K562 (cell line): ENCODE measurements at regions not wholly inside any gene's neighbourhood (a gene's known extent, or its start where the extent isn't known, plus 50 kb on each side); places are given as distances from the start of the nearest gene placed in this dataset.

Experiments used
- ATAC-seq: fragments of 200-7000 bp; cut with Tn5 transposase; 3 replicates; pipeline ENCODE4 v1.9.1; 2020; ENCODE audit warnings: moderate library complexity
- BruUV-seq: library from RNA; stranded (reverse); fragments of 400-500 nt; replicated peaks from 2 replicates; lab custom pipeline; 2021; lab: Mats Ljungman, UMichigan
- CTCF ChIA-PET: fragments of 300-600 bp; formaldehyde crosslinking; extraction: SDS; loops from one replicate; lab custom pipeline; 2021; ENCODE audit warnings: low intra/inter-chr PET ratio; lab: Yijun Ruan, JAX
- POLR2A ChIA-PET: fragments of 300-600, 350-650 bp; sonication (Branson Sonifier 250); formaldehyde crosslinking; extraction: SDS; loops from one replicate; lab custom pipeline; 2021; ENCODE audit warnings: antibody characterized with exemption, inconsistent platforms; lab: Yijun Ruan, JAX
- DNase-seq, 4 experiments: peaks; one replicate each; pipeline versions ENCODE4 v3.0.0 to v3.0.0-alpha.2; 2011 to 2018; ENCODE audit warnings: low spot score in 3 of 4, mixed read lengths in 3 of 4; ENCODE audit errors: extremely low read depth in 1 of 4
- FAIRE-seq: peaks from 2 replicates; lab custom pipeline; 2011; peaks lifted over from hg19 to GRCh38; lab: Jason Lieb, UNC
- H2AFZ ChIP-seq: 2 replicates; pipeline ENCODE4 v1.6.0; 2011; ENCODE audit warnings: low read depth, low read length, control low read depth, inconsistent platforms
- H3K27ac ChIP-seq: fragments of 200-600 bp; 3 replicates; pipeline ENCODE4 v1.8.0; 2011; ENCODE audit warnings: low read depth, mild to moderate bottlenecking, control low read depth, inconsistent platforms, low read length, moderate library complexity, mixed read lengths; ENCODE audit errors: extremely low read depth
- H3K27me3 ChIP-seq, 2 experiments: fragments of 300-600 bp in 1 of 2; 2 replicates in 1 of 2; 3 replicates in 1 of 2; pipeline versions ENCODE4 v1.6.0 to v1.8.0; 2011; ENCODE audit warnings: inconsistent platforms in 2 of 2, low read length in 2 of 2, mild to moderate bottlenecking in 1 of 2, mixed read lengths in 1 of 2, moderate library complexity in 1 of 2; ENCODE audit not compliant: control insufficient read depth in 2 of 2, insufficient read depth in 2 of 2
- H3K36me3 ChIP-seq: fragments of 300-600 bp; 3 replicates; pipeline ENCODE4 v1.8.0; 2011; ENCODE audit warnings: mild to moderate bottlenecking, low read length, inconsistent platforms; ENCODE audit not compliant: control insufficient read depth, insufficient read depth
- H3K4me1 ChIP-seq, 2 experiments: fragments of 200-600 bp in 1 of 2; replicated peaks in 1 of 2; 2 replicates in 1 of 2; 3 replicates in 1 of 2; pipeline versions ENCODE4 v1.5.1 to v1.8.0; 2011; ENCODE audit warnings: inconsistent platforms in 2 of 2, low read length in 2 of 2, mild to moderate bottlenecking in 1 of 2, mixed read lengths in 1 of 2, moderate library complexity in 1 of 2; ENCODE audit not compliant: control insufficient read depth in 2 of 2, insufficient read depth in 2 of 2
- H3K4me2 ChIP-seq: 2 replicates; pipeline ENCODE4 v1.6.1; 2011; ENCODE audit warnings: low read length, control low read depth, inconsistent platforms, mixed read lengths; ENCODE audit not compliant: insufficient read depth
- H3K4me3 ChIP-seq: fragments of 200-600 bp; sonication (generic), shearing (Covaris generic); 2 replicates; pipeline ENCODE4 v1.5.1; 2016; ENCODE audit warnings: control low read depth, inconsistent platforms
- H3K79me2 ChIP-seq: fragments of 200-600 bp; 3 replicates; pipeline ENCODE4 v1.8.0; 2011; ENCODE audit warnings: low read length, inconsistent platforms; ENCODE audit not compliant: control insufficient read depth, insufficient read depth
- H3K9ac ChIP-seq, 2 experiments: 2 replicates each; pipeline versions ENCODE4 v1.6.0 to v1.6.1; 2011; ENCODE audit warnings: low read depth in 2 of 2, low read length in 2 of 2, control low read depth in 1 of 2, inconsistent platforms in 1 of 2, mild to moderate bottlenecking in 1 of 2, mixed read lengths in 1 of 2; ENCODE audit not compliant: insufficient read depth in 1 of 2
- H3K9me1 ChIP-seq: one replicate; pipeline ENCODE4 v1.6.0; 2011; ENCODE audit warnings: inconsistent platforms, mild to moderate bottlenecking, low read length, moderate library complexity; ENCODE audit not compliant: control insufficient read depth, insufficient read depth
- H3K9me3 ChIP-seq: replicated peaks from 2 replicates; pipeline ENCODE4 v1.5.1; 2011; ENCODE audit warnings: low read depth, low read length, inconsistent platforms; ENCODE audit not compliant: control insufficient read depth, insufficient read depth
- H4K20me1 ChIP-seq: replicated peaks from 2 replicates; pipeline ENCODE4 v1.6.1; 2011; ENCODE audit warnings: low read length, inconsistent platforms, mixed read lengths; ENCODE audit not compliant: control insufficient read depth, insufficient read depth
- DMBX1 ChIP-seq: fragments of 250-450 bp; sonication (Bioruptor Pico); IDR thresholded peaks from 2 replicates; pipeline ENCODE4 v1.8.0; 2022; ENCODE audit warnings: inconsistent platforms, mild to moderate bottlenecking, moderate library complexity, borderline replicate concordance
- FOXA3 ChIP-seq, 2 experiments: fragments of 450-650 bp in 1 of 2; sonication (generic) in 1 of 2; formaldehyde crosslinking; IDR thresholded peaks in 1 of 2; conservative IDR thresholded peaks in 1 of 2; 2 replicates each; pipeline versions ENCODE4 v1.4.0 to v1.8.0; 2020 to 2022; ENCODE audit warnings: mild to moderate bottlenecking in 2 of 2, missing genetic modification reagents in 1 of 2
- HDAC2 ChIP-seq: fragments of 450-650 bp; IDR thresholded peaks from 2 replicates; pipeline ENCODE4 v1.6.1; 2016; ENCODE audit warnings: mild to moderate bottlenecking
- HNRNPLL ChIP-seq: fragments of 200-400 bp; formaldehyde crosslinking; IDR thresholded peaks from 2 replicates; pipeline ENCODE4 v1.6.1; 2017; ENCODE audit warnings: low read length, low read depth, mild to moderate bottlenecking; ENCODE audit not compliant: poor library complexity, severe bottlenecking
- KHSRP ChIP-seq: fragments of 450-650 bp; IDR thresholded peaks from 2 replicates; pipeline ENCODE4 v1.6.1; 2017
- MECOM ChIP-seq: fragments of 250-450 bp; sonication (Bioruptor Pico); IDR thresholded peaks from 2 replicates; pipeline ENCODE4 v1.8.0; 2022; ENCODE audit warnings: inconsistent platforms
- NBN ChIP-seq: fragments of 450-650 bp; IDR thresholded peaks from 2 replicates; pipeline ENCODE4 v1.6.1; 2016; ENCODE audit warnings: low read depth, mild to moderate bottlenecking
- NFIC ChIP-seq: fragments of 450-650 bp; IDR thresholded peaks from 2 replicates; pipeline ENCODE4 v1.6.1; 2017; ENCODE audit warnings: mild to moderate bottlenecking, inconsistent platforms
- OTX1 ChIP-seq: fragments of 450-650 bp; formaldehyde crosslinking; IDR thresholded peaks from 2 replicates; pipeline ENCODE4 v1.4.0; 2022; ENCODE audit warnings: mild to moderate bottlenecking
- SAFB ChIP-seq: fragments of 200-400 bp; formaldehyde crosslinking; IDR thresholded peaks from 2 replicates; pipeline ENCODE4 v1.6.1; 2017; ENCODE audit warnings: low read depth, low read length, borderline replicate concordance
- SREBF1 ChIP-seq: fragments of 150-350 bp; IDR thresholded peaks from 2 replicates; pipeline ENCODE4 v1.6.1; 2014; ENCODE audit warnings: antibody characterized with exemption, low read depth, low read length, borderline replicate concordance
- ZBTB7A ChIP-seq: IDR thresholded peaks from 2 replicates; pipeline ENCODE4 v1.6.1; 2011; ENCODE audit warnings: low read depth, mild to moderate bottlenecking, low read length, moderate library complexity, borderline replicate concordance; ENCODE audit not compliant: control insufficient read depth
- ZNF184 ChIP-seq: sonication (generic); formaldehyde crosslinking; IDR thresholded peaks from 2 replicates; pipeline ENCODE4 v1.5.0; 2020; ENCODE audit warnings: missing genetic modification reagents
- ZNF24 ChIP-seq: fragments of 450-650 bp; IDR thresholded peaks from 2 replicates; pipeline ENCODE4 v1.6.1; 2016
- ZNF445 ChIP-seq: fragments of 250-450 bp; sonication (Bioruptor Pico); IDR thresholded peaks from 2 replicates; pipeline ENCODE4 v1.4.0; 2020; ENCODE audit warnings: low read depth, mild to moderate bottlenecking, moderate library complexity
- WGBS: fragments of 100-300 bp; shearing (Covaris generic); methylation state at CpG from one replicate; pipeline ENCODE4 v1.1.6; 2016; ENCODE audit warnings: low coverage, mixed read lengths; ENCODE audit not compliant: insufficient coverage; ENCODE audit errors: missing lambda C conversion rate; 5-methylcytosine and 5-hydroxymethylcytosine counted together
- in situ Hi-C: fragments of 300-500 bp; cut with MboI; formaldehyde crosslinking; loops from 4 replicates; pipeline ENCODE4 v1.15.0; 2018; ENCODE audit warnings: inconsistent platforms, mixed read lengths
- intact Hi-C: fragments of 100-400 bp; cut with micrococcal nuclease; formaldehyde crosslinking; loops from 2 replicates; pipeline ENCODE4 v1.14.2; 2022
- TF ChIP-seq, protein P1 (sequence below): fragments of 200-800 bp; sonication (Bioruptor generic); IDR thresholded peaks from 2 replicates; pipeline ENCODE4 v1.6.1; 2017; ENCODE audit warnings: missing genetic modification characterization, missing compliant biosample characterization
- TF ChIP-seq, protein P2 (sequence below): fragments of 200-400 bp; formaldehyde crosslinking; IDR thresholded peaks from 2 replicates; pipeline ENCODE4 v1.6.1; 2017; ENCODE audit warnings: mild to moderate bottlenecking, low read depth, low read length, moderate library complexity
- TF ChIP-seq, protein P3 (sequence below): fragments of 450-650 bp; IDR thresholded peaks from one replicate; pipeline ENCODE4 v1.6.1; 2018; ENCODE audit warnings: mild to moderate bottlenecking, moderate library complexity; ENCODE audit not compliant: partially characterized antibody

DNA sequence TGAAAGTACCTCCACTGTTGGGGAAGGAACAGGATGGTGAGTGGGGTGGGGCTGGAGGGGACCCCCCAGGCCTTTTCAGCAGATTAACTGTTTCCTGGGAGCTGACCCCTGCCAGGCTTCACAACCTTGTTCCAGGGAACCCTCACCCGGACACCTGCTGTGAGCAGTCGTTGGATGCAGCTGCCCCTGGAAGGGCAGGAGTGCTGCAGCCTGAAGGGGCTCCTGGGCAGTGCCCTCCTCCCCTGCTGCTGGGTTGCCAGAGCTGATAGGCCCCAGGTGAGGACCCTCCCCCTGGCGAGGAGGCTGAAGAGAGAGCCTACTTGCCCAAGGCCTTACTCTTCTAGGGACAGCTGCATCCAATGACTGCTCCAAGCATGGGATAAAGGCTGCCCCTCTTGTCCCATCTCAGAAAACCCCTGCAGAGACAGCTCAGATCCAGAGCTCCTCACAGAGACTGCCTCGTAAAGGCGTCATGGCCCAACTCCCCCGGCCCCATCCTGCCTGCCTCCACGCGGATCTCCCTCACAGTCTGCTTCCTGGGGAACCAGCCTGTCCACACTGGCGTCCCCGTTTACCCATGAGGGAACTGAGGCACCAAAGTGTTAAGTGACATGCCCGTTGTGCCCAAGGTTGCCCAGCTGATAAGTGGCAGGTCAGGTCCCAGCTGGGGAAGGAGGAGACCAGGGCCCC lies 193.4 kb upstream of the LINGO1 start:
- POLR2A ChIA-PET, result no interaction called here
- Histone ChIP-seq H3K4me2 (no peak overlapping the region), H3K27ac (no peak overlapping the region), H3K27me3 (peaks cover 0 to 31% of the 10 kb centered on the region in 2 experiments; a peak in 3 of 5 replicates), H3K79me2 (no peaks in the 10 kb centered on the region), H2AFZ (no peak overlapping the region), H3K9ac (no peak overlapping the region; a peak in 1 of 4 replicates), H3K4me3 (no peak overlapping the region), H3K4me1 (no peaks in the 10 kb centered on the region; a peak in 1 of 5 replicates), H3K36me3 (no peaks in the 10 kb centered on the region), H3K9me3 (no peaks in the 10 kb centered on the region), H3K9me1 (peaks cover 4% of the 10 kb centered on the region), H4K20me1 (peaks cover 19% of the 10 kb centered on the region)
- no peak for DNase-seq
- CTCF ChIA-PET, result no interaction called here
- FAIRE-seq, result no peak
- 1% methylated on average over 11 of the region's 11 CpGs for WGBS
- intact Hi-C loops, result no loop called here
- no TSS peak for BruUV-seq
- ATAC-seq, result no peak
- in situ Hi-C loops, result no loop called here
- TF ChIP-seq MECOM, result no peak
- no peak for TF ChIP-seq HDAC2
- TF ChIP-seq, protein P1, sequence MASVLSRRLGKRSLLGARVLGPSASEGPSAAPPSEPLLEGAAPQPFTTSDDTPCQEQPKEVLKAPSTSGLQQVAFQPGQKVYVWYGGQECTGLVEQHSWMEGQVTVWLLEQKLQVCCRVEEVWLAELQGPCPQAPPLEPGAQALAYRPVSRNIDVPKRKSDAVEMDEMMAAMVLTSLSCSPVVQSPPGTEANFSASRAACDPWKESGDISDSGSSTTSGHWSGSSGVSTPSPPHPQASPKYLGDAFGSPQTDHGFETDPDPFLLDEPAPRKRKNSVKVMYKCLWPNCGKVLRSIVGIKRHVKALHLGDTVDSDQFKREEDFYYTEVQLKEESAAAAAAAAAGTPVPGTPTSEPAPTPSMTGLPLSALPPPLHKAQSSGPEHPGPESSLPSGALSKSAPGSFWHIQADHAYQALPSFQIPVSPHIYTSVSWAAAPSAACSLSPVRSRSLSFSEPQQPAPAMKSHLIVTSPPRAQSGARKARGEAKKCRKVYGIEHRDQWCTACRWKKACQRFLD, result no peak
- no peak for TF ChIP-seq NFIC
- TF ChIP-seq FOXA3 (CRISPR knock-in tag; conservative IDR thresholded peaks at IDR 0.05 in 1 of 2, IDR thresholded peaks at IDR 0.05 in 1 of 2), result no peak
- TF ChIP-seq SREBF1, result no peak
- no peak for TF ChIP-seq DMBX1 (CRISPR knock-in tag)
- no peak for TF ChIP-seq ZNF184 (CRISPR knock-in tag)
- TF ChIP-seq, protein P2, sequence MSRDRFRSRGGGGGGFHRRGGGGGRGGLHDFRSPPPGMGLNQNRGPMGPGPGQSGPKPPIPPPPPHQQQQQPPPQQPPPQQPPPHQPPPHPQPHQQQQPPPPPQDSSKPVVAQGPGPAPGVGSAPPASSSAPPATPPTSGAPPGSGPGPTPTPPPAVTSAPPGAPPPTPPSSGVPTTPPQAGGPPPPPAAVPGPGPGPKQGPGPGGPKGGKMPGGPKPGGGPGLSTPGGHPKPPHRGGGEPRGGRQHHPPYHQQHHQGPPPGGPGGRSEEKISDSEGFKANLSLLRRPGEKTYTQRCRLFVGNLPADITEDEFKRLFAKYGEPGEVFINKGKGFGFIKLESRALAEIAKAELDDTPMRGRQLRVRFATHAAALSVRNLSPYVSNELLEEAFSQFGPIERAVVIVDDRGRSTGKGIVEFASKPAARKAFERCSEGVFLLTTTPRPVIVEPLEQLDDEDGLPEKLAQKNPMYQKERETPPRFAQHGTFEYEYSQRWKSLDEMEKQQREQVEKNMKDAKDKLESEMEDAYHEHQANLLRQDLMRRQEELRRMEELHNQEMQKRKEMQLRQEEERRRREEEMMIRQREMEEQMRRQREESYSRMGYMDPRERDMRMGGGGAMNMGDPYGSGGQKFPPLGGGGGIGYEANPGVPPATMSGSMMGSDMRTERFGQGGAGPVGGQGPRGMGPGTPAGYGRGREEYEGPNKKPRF, result no peak
- TF ChIP-seq ZNF445 (CRISPR knock-in tag), result no peak
- TF ChIP-seq SAFB, result no peak
- TF ChIP-seq, protein P3, sequence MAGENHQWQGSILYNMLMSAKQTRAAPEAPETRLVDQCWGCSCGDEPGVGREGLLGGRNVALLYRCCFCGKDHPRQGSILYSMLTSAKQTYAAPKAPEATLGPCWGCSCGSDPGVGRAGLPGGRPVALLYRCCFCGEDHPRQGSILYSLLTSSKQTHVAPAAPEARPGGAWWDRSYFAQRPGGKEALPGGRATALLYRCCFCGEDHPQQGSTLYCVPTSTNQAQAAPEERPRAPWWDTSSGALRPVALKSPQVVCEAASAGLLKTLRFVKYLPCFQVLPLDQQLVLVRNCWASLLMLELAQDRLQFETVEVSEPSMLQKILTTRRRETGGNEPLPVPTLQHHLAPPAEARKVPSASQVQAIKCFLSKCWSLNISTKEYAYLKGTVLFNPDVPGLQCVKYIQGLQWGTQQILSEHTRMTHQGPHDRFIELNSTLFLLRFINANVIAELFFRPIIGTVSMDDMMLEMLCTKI, result no peak
- no peak for TF ChIP-seq KHSRP
- TF ChIP-seq HNRNPLL, result no peak
- TF ChIP-seq ZBTB7A, result no peak
- no peak for TF ChIP-seq OTX1 (CRISPR knock-in tag)
- TF ChIP-seq NBN, result no peak
- no peak for TF ChIP-seq ZNF24
